ENCODE measurements at regions not wholly inside any gene's neighbourhood (a gene's known extent, or its start where the extent isn't known, plus 50 kb on each side); places are given as distances from the start of the nearest gene placed in this dataset.

DNA sequence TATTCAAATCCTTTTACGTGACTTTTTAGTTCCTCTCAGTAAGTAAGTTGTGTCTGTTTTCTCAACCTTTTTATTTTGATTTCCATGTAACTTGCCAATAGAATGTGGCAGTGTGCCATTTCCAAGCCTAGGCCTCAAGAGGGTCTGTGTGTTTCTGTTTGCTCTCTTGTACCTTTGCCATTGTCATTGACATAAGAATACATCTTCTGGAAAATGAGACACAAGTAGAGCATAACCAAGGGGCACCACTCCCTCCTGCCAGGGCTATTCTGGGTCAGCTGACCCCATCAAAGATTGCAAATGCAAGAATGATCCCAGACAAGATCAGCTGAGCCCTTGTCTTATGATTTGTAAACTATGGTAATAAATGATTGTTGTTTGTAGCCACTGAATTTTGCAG is 524.0 kb downstream of the IPMK start:
- no TSS peak for BruUV-seq (replicated peaks)
- FAIRE-seq = no peak
- 9% methylated on average over 1 of the region's 1 CpG for WGBS (ENCODE audit: low lambda C conversion rate)

More for the DNA sequence above, 524.0 kb downstream of the IPMK start:
- Histone ChIP-seq H3K27me3 (ENCODE audit: control insufficient read depth in 1 of 2, insufficient read depth in 2 of 2, low read length in 2 of 2) (no peaks in the 10 kb centered on the region), H3K9me3 (ENCODE audit: low read length) (no peaks in the 10 kb centered on the region), H4K20me1 (ENCODE audit: insufficient read depth, low read length) (no peaks in the 10 kb centered on the region), H3K4me1 (ENCODE audit: insufficient read depth, low read length) (no peaks in the 10 kb centered on the region), H3K4me2 (ENCODE audit: low read depth, low read length) (no peak overlapping the region), H3K4me3 (replicated peaks in 1 of 3; ENCODE audit: insufficient read depth in 1 of 3, low read depth in 2 of 3, low read length in 3 of 3) (no peak overlapping the region), H3K27ac (ENCODE audit: extremely low read length, insufficient read depth, low read length) (no peak overlapping the region), H3K9ac (ENCODE audit: insufficient read depth, low read depth, low read length) (no peak overlapping the region), H3K79me2 (ENCODE audit: insufficient read depth, low read length) (no peaks in the 10 kb centered on the region), H2AFZ (ENCODE audit: low read length) (no peak overlapping the region), H3K36me3 (replicated peaks in 1 of 2; ENCODE audit: control insufficient read depth in 1 of 2, insufficient read depth in 2 of 2, low read length in 2 of 2) (no peaks in the 10 kb centered on the region)
- ATAC-seq (no peak), DNase-seq (ENCODE audit: low spot score) (no peak)
- intact Hi-C loops (cut with micrococcal nuclease; ENCODE audit: unreplicated experiment) (no loop called here), in situ Hi-C loops (cut with HindIII; ENCODE audit: extremely low pct_ligation_motif_present, low pct_unique_long_range_greater_than_20kb) (no loop called here)
- CTCF ChIA-PET (ENCODE audit: low intra/inter-chr PET ratio, low total read pairs) = no interaction called here
- POLR2A ChIA-PET = no interaction called here
- TF ChIP-seq ZNF143 (CRISPR knock-in tag; IDR thresholded peaks at IDR 0.05) (no peak), ZC3H4 (CRISPR knock-in tag; IDR thresholded peaks at IDR 0.05; ENCODE audit: borderline replicate concordance) (no peak), GTF3A (CRISPR knock-in tag; conservative IDR thresholded peaks at IDR 0.05) (no peak), KAT2B (IDR thresholded peaks at IDR 0.05; ENCODE audit: borderline replicate concordance, low read depth, low read length) (no peak), ZNF850 (CRISPR knock-in tag; conservative IDR thresholded peaks at IDR 0.05) (no peak), HIVEP1 (CRISPR knock-in tag; IDR thresholded peaks at IDR 0.05) (no peak), ZNF703 (CRISPR knock-in tag; IDR thresholded peaks at IDR 0.05; ENCODE audit: borderline replicate concordance) (no peak), ZNF564 (CRISPR knock-in tag; IDR thresholded peaks at IDR 0.05) (no peak), IRF2 (CRISPR knock-in tag; IDR thresholded peaks at IDR 0.05) (no peak), NONO (IDR thresholded peaks at IDR 0.05) (no peak), NONO (CRISPR knock-in tag; conservative IDR thresholded peaks at IDR 0.05) (no peak)
- TF ChIP-seq, protein P1, sequence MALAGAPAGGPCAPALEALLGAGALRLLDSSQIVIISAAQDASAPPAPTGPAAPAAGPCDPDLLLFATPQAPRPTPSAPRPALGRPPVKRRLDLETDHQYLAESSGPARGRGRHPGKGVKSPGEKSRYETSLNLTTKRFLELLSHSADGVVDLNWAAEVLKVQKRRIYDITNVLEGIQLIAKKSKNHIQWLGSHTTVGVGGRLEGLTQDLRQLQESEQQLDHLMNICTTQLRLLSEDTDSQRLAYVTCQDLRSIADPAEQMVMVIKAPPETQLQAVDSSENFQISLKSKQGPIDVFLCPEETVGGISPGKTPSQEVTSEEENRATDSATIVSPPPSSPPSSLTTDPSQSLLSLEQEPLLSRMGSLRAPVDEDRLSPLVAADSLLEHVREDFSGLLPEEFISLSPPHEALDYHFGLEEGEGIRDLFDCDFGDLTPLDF (CRISPR knock-in tag; IDR thresholded peaks at IDR 0.05) = no peak
- TF ChIP-seq, protein P2, sequence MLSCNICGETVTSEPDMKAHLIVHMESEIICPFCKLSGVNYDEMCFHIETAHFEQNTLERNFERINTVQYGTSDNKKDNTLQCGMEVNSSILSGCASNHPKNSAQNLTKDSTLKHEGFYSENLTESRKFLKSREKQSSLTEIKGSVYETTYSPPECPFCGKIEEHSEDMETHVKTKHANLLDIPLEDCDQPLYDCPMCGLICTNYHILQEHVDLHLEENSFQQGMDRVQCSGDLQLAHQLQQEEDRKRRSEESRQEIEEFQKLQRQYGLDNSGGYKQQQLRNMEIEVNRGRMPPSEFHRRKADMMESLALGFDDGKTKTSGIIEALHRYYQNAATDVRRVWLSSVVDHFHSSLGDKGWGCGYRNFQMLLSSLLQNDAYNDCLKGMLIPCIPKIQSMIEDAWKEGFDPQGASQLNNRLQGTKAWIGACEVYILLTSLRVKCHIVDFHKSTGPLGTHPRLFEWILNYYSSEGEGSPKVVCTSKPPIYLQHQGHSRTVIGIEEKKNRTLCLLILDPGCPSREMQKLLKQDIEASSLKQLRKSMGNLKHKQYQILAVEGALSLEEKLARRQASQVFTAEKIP (CRISPR knock-in tag; IDR thresholded peaks at IDR 0.05; ENCODE audit: borderline replicate concordance) = no peak

Data from HepG2 (cell line).